GM12875 (cell line): ENCODE measurements at regions not wholly inside any gene's neighbourhood (a gene's known extent, or its start where the extent isn't known, plus 50 kb on each side); places are given as distances from the start of the nearest gene placed in this dataset.

Source experiments
- H3K4me3 ChIP-seq: one replicate; pipeline ENCODE4 v1.5.1; 2011; ENCODE audit warnings: low read depth, low read length, control low read depth
- TF ChIP-seq, protein P1 (sequence below): IDR thresholded peaks from 2 replicates; pipeline ENCODE4 v1.5.1; 2011; ENCODE audit warnings: low read depth, mild to moderate bottlenecking, control low read depth, inconsistent platforms, low read length, moderate library complexity, borderline replicate concordance; ENCODE audit not compliant: insufficient read depth

DNA sequence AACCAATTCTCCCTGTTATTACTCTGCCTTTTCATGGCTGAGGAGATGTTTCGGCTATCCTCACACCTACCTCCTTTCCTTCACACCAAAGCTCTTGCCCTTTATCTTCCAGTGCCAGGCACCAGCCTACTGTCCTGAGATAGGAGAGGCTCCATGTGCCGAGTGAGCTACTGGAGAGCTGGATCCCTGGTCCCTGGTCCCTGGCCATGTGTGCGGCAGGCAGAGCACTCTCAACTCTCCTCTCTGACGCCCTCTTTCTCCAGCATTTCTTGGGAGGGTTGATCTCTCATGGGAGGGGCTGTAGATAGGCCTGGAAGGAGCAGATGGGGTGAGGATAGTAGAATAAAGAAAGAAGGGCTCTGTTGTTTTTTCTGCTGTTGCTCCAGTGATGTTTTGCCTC is 277.1 kb upstream of the UMPS start:
- no peak overlapping the region for H3K4me3 ChIP-seq
- TF ChIP-seq, protein P1, sequence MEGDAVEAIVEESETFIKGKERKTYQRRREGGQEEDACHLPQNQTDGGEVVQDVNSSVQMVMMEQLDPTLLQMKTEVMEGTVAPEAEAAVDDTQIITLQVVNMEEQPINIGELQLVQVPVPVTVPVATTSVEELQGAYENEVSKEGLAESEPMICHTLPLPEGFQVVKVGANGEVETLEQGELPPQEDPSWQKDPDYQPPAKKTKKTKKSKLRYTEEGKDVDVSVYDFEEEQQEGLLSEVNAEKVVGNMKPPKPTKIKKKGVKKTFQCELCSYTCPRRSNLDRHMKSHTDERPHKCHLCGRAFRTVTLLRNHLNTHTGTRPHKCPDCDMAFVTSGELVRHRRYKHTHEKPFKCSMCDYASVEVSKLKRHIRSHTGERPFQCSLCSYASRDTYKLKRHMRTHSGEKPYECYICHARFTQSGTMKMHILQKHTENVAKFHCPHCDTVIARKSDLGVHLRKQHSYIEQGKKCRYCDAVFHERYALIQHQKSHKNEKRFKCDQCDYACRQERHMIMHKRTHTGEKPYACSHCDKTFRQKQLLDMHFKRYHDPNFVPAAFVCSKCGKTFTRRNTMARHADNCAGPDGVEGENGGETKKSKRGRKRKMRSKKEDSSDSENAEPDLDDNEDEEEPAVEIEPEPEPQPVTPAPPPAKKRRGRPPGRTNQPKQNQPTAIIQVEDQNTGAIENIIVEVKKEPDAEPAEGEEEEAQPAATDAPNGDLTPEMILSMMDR, result no peak

DNA sequence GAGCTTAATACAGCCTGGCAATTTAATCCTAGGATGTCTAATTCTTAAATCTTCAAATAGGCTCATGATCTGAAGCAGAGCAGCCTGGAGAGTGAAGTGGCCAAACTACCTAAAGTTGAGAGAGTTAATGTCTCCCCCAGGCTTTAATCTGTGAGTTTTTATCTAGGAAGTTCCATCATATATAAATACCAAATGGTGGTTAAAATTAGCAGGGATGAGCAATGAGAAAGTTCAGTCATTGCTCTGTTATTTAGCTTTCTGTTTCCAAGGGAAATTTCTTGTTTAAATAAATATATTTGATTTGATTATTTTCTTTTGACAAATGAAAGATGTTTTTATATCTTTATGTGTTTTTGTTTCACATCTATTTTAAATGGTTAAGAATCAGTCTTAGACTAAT is 274.4 kb upstream of the UMPS start:
- TF ChIP-seq, protein P1, result no peak
- H3K4me3 ChIP-seq, result no peak overlapping the region

- TF ChIP-seq, protein P1, result no peak
- no peak overlapping the region for H3K4me3 ChIP-seq
Measured at GRCh38 chr3:124456506-124456905, 273.7 kb upstream of the UMPS start.

DNA sequence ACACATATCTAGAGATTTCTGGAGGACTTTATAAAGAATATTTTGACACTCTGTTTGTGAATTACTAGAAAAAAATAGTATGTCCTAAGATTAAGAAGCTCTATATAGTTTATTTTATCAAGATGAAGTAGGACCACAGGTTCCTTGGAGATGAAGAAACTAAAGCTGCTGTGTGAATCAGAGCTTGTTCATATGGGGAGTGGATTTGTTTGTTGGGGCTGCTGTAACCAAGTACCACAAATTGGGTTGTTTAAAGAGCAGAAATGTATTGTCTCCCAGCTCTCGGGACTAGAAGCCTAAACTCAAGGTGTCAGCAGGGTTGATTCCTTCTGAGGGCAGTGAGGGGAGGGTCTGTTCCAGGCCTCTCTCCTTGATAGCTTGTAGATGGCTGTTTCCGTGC is 270.6 kb upstream of the UMPS start:
- no peak overlapping the region for H3K4me3 ChIP-seq
- TF ChIP-seq, protein P1, result no peak

DNA sequence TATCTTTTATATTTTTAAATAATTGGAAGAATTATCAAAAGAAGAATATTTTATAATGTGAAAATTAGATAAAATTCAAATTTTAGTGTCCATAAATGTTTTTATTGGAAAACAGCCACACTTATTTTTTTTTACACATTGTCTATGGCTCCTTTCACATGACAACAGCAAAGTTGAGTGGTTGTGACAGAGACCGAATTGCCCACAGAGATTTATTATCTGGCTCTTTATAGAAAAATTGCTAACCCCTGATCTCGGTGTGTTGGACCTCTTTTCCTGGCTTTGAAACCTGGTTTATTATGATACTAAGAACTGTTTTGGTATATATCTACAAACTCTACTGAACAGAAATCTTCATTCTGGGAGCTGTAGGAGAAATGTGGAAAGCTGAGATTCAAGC is 269.1 kb upstream of the UMPS start:
- TF ChIP-seq, protein P1, result no peak
- no peak overlapping the region for H3K4me3 ChIP-seq

- TF ChIP-seq, protein P1, result no peak
- H3K4me3 ChIP-seq, result no peak overlapping the region
Measured at GRCh38 chr3:124461838-124462632, 268.2 kb upstream of the UMPS start.

DNA sequence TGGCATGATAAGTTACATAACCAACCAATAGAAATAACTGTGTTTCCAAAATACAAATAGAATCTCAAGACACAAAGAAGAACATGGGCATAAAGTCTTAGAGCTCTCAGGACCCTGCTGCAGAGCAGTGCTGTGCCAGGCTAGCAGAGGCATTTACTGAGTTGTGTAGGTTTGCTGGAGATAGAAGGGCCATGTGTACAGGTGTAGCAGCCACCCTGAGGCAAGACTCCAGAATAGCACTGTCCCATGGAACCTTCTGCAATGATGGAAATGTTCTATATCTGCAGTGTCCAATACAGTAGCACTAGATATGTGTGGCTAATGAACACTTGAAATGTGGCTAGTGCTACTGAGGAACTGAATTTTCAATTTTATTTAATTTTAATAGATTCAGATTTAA is 267.0 kb upstream of the UMPS start:
- TF ChIP-seq, protein P1, result no peak
- no peak overlapping the region for H3K4me3 ChIP-seq
